Left lung (tissue), 4 donors: ENCODE measurements at regions not wholly inside any gene's neighbourhood (a gene's known extent, or its start where the extent isn't known, plus 50 kb on each side); places are given as distances from the start of the nearest gene placed in this dataset.

Experiments
- ATAC-seq: fragments of 200-7000 bp; cut with Tn5 transposase; one replicate; pipeline ENCODE4 v1.9.1; 2020; ENCODE audit warnings: moderate library complexity
- DNase-seq, 4 donors: peaks; one replicate each; pipeline ENCODE4 v3.0.0-alpha.2; 2013 to 2020
- H3K27ac ChIP-seq, 2 donors: fragments of 200-600 bp; sonication (generic) in 1 of 2; one replicate each; pipeline versions ENCODE4 v1.5.0 to v1.8.0; 2020 to 2021
- H3K27me3 ChIP-seq, 2 donors: fragments of 200-600 bp; sonication (generic) in 1 of 2; one replicate each; pipeline versions ENCODE4 v1.5.0 to v1.8.0; 2020 to 2021
- H3K36me3 ChIP-seq, 2 donors: fragments of 200-600 bp; sonication (generic) in 1 of 2; one replicate each; pipeline versions ENCODE4 v1.5.0 to v1.8.0; 2020 to 2021
- H3K4me1 ChIP-seq, 2 donors: fragments of 200-600 bp; one replicate each; pipeline ENCODE4 v1.8.0; 2021
- H3K4me3 ChIP-seq, 2 donors: fragments of 200-600 bp; sonication (generic) in 1 of 2; one replicate each; pipeline versions ENCODE4 v1.5.0 to v1.8.0; 2020 to 2021; ENCODE audit warnings: mild to moderate bottlenecking in 1 of 2
- H3K9me3 ChIP-seq, 2 donors: fragments of 200-600 bp; sonication (generic) in 1 of 2; one replicate each; pipeline versions ENCODE4 v1.5.0 to v1.8.0; 2020 to 2021
- CTCF ChIP-seq, 2 donors: fragments of 200-600 bp; sonication (generic) in 1 of 2; IDR thresholded peaks; one replicate each; pipeline versions ENCODE4 v1.5.0 to v1.8.0; 2021; ENCODE audit warnings: antibody characterized with exemption in 2 of 2
- intact Hi-C, 2 donors: fragments of 100-400 bp; cut with DNase I; formaldehyde crosslinking; loops; one replicate each; pipeline versions ENCODE4 v1.11.2 to v1.14.2; 2022
- donor health status: DM: no; HTN: yes; CAD: no.
- donor health status: DM: no; HTN: no; CAD: no.

GRCh38 chr17:14755002-14755401 is 454.1 kb downstream of the HS3ST3B1 start:
- DNase-seq (no peak), ATAC-seq (no peak)
- H3K9me3 ChIP-seq, result no peaks in the 10 kb centered on the region
- intact Hi-C loops, result no loop called here
- no peaks in the 10 kb centered on the region for H3K36me3 ChIP-seq
- no peaks in the 10 kb centered on the region for H3K27me3 ChIP-seq
- no peak overlapping the region for H3K4me3 ChIP-seq
- TF ChIP-seq CTCF (IDR thresholded peaks at IDR 0.05), result no peak
- H3K4me1 ChIP-seq, result peaks cover 0 to 6% of the 10 kb centered on the region in 2 donors
- H3K27ac ChIP-seq, result no peak overlapping the region

- H3K27ac ChIP-seq, result no peak overlapping the region
- H3K27me3 ChIP-seq, result no peaks in the 10 kb centered on the region
- DNase-seq (no peak), ATAC-seq (no peak)
- no peak overlapping the region for H3K4me3 ChIP-seq
- peaks cover 0 to 14% of the 10 kb centered on the region in 2 donors for H3K4me1 ChIP-seq
- no peaks in the 10 kb centered on the region for H3K36me3 ChIP-seq
- H3K9me3 ChIP-seq, result no peaks in the 10 kb centered on the region
- intact Hi-C loops, result no loop called here
- TF ChIP-seq CTCF (IDR thresholded peaks at IDR 0.05), result no peak
These were observed 452.5 kb downstream of the HS3ST3B1 start for GRCh38 chr17:14753383-14753782.

GRCh38 chr17:14752011-14752410 is 451.1 kb downstream of the HS3ST3B1 start:
- Histone ChIP-seq H3K36me3 (no peaks in the 10 kb centered on the region), H3K9me3 (no peaks in the 10 kb centered on the region), H3K27me3 (no peaks in the 10 kb centered on the region), H3K4me3 (no peak overlapping the region), H3K4me1 (peaks cover 0 to 28% of the 10 kb centered on the region in 2 donors), H3K27ac (no peak overlapping the region)
- no peak for TF ChIP-seq CTCF (IDR thresholded peaks at IDR 0.05)
- DNase-seq (no peak), ATAC-seq (no peak)
- intact Hi-C loops, result no loop called here

- Histone ChIP-seq H3K27ac (no peak overlapping the region), H3K9me3 (no peaks in the 10 kb centered on the region), H3K4me3 (no peak overlapping the region), H3K4me1 (peaks cover 0 to 40% of the 10 kb centered on the region in 2 donors), H3K36me3 (no peaks in the 10 kb centered on the region), H3K27me3 (no peaks in the 10 kb centered on the region)
- no peak for TF ChIP-seq CTCF (IDR thresholded peaks at IDR 0.05)
- no peak for DNase-seq
- intact Hi-C loops, result no loop called here
- no peak for ATAC-seq
These were observed 450.0 kb downstream of the HS3ST3B1 start for GRCh38 chr17:14750866-14751265.

GRCh38 chr17:14749269-14749668 is 448.4 kb downstream of the HS3ST3B1 start:
- no peak for TF ChIP-seq CTCF (IDR thresholded peaks at IDR 0.05)
- ATAC-seq (no peak), DNase-seq (no peak)
- Histone ChIP-seq H3K27me3 (no peaks in the 10 kb centered on the region), H3K4me1 (peaks cover 0 to 53% of the 10 kb centered on the region in 2 donors), H3K4me3 (no peak overlapping the region), H3K9me3 (no peaks in the 10 kb centered on the region), H3K36me3 (no peaks in the 10 kb centered on the region), H3K27ac (peak overlapping the region in 1 of 2 donors; percentile 89)
- intact Hi-C loops, result no loop called here
